Colon (tissue), 2 donors: ENCODE measurements at regions not wholly inside any gene's neighbourhood (a gene's known extent, or its start where the extent isn't known, plus 50 kb on each side); places are given as distances from the start of the nearest gene placed in this dataset.
"Not testable (repeated sequence)": the region's sequence is repeated elsewhere in the genome, so short reads cannot be mapped to it uniquely, and the experiment has no call there.

Experiments
- FAIRE-seq: peaks from 2 replicates; lab custom pipeline; 2012; peaks lifted over from hg19 to GRCh38; lab: Jason Lieb, UNC
- donor health status: control.
- donor health status: control.

- FAIRE-seq: no peak
These were observed 138.4 kb upstream of the IER5L start for GRCh38 chr9:129316281-129317030.

- no peak for FAIRE-seq
These were observed 135.4 kb upstream of the IER5L start for GRCh38 chr9:129313331-129313955.

GRCh38 chr9:129312251-129313122, 134.4 kb upstream of the IER5L start:
- FAIRE-seq: no peak

DNA sequence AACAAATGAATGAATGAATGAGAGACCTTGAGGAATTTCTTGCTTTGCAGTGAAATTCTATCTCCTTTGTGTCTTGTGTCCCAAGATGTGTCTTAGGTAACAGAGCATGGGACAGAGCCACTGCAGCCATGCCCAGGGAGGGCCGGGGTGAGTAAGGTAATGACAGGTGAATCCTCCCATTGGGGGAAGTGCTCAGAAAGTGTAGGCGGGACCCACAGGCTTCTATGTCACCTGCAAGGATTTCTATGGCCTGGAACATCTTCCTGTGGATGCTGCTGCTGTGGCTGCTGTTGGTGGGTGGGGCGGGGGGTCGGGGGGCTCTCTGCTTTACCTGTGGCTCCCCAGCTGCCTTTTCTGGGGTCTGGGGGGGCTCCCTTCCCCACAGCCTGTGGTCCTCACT, 133.6 kb upstream of the IER5L start:
- FAIRE-seq: no peak

DNA sequence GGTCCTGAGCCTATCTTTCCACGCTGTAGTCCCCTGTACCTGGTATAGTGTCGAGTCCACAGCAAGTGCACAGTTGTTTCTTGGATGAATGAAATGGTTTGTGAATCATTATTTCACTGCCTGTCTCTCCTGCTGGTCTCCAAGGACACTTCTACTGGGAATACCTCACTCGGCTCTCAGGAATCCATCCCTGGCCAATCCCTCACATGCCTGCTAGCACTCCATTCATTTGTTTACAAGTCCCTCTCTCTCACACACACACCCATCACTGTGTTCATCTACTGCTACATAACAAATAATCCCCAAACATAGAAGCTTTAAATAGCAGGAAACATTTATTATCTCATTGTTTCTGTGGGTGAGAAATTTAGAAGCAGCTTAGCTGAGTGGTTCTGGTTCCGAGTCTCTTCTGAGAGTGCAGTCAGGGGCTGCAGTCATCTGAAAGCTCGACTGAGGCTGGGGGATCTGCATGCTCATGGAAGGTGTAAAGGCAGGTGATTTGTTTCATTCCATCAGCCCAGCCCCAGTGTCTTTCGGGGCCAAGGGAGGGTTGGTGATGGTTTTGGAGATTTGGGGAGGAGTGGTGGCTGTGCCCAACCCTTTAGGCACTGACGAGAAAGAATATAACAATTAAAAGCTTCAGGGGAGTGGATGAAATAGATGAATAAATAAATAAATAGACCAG, 132.7 kb upstream of the IER5L start:
- FAIRE-seq: no peak

DNA sequence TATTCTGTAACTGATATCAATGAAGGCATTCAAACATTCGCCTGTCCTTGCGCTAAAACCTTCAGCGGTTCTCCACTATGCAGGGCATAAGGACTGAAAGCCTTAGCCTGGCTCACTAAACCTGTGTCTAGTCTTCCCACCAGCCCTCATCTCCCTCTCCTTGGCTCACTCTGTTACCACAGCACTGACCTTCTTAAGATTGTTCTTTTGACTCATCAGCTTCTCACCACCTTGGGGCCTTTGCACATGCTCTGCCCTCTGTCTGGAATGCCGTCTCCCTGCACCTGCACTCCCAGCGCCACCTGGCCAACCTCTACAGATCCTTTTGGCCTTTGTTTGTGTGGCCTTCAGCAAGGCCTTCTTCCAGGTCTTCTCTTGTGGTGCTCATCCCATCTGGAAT, 131.8 kb upstream of the IER5L start:
- FAIRE-seq: no peak

GRCh38 chr9:129309041-129309430, 131.0 kb upstream of the IER5L start:
- no peak for FAIRE-seq

DNA sequence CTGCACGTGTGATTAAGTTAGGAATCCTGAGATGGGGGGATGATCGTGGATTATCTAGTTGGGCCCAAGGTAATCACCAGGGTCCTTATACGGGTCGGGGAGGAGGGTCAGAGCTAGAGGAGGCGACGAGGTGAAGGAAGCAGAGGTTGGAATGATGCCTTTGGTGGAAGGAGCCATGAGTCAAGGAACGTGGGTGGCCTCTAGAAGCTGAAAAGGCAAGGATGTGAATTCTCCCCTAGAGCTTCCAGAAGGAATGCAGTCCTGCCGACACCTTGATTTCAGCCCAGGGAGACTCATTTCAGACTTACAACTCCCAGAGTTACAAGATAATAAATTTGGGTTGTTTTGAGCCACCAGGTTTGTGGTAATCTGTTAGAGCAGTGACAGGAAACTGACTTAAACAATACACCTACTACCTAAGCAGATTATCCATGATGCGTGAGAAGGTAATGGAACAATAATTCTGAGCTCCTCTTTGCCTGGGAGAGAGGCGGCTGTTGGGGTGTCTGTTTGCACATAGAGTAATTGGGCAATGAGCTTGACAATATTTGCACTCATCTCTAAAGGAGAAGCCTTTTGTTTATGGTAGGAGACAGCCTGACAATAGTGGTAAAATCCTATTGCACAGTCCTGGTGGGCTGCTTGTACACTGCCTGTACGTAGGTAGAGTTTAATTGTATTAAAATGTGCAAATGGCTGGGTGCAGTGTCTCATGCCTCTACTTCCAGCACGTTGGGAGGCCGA, 129.3 kb upstream of the IER5L start:
- no peak for FAIRE-seq

GRCh38 chr9:129306318-129306973, 128.4 kb upstream of the IER5L start:
- FAIRE-seq: no peak

GRCh38 chr9:129305246-129305645, 127.2 kb upstream of the IER5L start:
- no peak for FAIRE-seq

DNA sequence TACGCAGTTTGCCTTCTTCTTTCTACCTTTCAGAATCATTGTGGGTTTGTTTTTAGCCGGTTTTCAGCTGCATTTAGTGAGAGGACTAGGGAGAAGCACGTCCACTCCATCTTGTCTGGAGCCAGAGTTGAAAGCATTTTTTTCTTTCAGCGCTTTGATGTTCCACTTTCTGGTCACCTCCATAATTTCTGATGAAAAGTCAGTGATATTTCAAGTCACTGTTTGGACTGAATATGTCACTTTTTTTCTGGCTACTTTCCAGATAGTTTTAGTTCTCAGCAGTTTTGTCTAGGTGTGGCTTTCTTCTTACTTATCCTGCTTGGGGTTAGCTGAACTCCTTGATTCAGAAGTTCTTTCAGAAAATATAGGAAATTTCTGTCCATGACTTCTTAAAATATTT, 123.9 kb upstream of the IER5L start:
- FAIRE-seq: no peak

GRCh38 chr9:129296195-129296594, 118.1 kb upstream of the IER5L start:
- not testable (repeated sequence) for FAIRE-seq

DNA sequence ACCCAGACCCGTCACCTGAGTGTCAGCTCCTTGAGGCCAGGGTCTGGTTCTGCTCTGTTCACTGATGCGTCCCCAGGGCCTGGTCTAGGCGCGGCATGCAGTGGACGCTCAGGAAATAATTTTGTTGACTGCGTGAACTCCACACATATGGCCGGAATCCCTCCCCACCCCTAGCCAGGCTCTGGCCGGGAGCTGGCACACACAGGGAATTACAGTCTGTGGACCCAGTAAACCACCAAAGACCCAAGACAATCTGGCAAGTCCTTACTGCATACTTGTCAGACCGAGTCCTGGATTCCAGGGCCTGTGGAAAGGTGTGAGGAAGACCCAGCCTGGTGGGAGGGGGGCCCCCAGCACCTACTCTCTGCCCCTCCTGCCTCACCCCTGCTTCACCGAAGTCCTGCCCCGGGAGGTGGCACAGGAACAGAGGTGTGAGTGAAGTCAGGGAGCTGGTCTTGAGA, 113.0 kb upstream of the IER5L start:
- FAIRE-seq: no peak

- no peak for FAIRE-seq
These were observed 112.5 kb upstream of the IER5L start for GRCh38 chr9:129290606-129291005.

GRCh38 chr9:129289883-129290282, 111.8 kb upstream of the IER5L start:
- no peak for FAIRE-seq

- no peak for FAIRE-seq
These were observed 111.2 kb upstream of the IER5L start for GRCh38 chr9:129289131-129289731.

DNA sequence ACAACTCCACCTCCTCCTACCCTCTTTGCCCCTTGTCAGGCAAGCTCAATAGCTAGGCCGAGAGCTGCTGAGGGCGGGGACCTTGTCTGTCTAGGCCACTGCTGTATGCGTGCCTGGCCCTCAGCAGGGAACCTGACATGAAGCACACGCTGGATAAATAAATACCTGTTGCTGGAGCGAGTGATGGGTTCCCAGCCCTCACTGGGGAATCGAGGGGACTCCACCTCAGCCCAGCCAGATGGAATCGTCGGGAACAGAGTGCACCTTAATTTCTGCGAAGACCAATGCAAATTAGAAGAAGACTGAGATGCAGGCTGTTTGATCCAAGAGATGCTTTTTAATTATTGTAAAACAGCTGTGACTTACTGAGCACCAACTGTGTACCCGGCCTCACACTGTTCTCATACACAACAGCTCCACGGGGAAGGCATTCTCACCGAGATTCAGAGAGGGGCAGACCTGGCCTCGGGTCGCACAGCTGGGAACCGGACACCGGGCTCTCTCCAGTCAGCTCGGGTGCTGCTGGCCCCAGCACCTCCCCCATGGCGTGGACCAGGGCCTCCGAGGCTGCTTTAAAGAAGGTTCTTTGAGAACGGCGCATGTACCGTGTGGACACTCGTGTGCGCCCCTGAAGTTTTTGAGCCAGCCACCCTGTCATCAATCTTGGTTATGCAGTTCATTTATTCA, 109.7 kb upstream of the IER5L start:
- FAIRE-seq: no peak

DNA sequence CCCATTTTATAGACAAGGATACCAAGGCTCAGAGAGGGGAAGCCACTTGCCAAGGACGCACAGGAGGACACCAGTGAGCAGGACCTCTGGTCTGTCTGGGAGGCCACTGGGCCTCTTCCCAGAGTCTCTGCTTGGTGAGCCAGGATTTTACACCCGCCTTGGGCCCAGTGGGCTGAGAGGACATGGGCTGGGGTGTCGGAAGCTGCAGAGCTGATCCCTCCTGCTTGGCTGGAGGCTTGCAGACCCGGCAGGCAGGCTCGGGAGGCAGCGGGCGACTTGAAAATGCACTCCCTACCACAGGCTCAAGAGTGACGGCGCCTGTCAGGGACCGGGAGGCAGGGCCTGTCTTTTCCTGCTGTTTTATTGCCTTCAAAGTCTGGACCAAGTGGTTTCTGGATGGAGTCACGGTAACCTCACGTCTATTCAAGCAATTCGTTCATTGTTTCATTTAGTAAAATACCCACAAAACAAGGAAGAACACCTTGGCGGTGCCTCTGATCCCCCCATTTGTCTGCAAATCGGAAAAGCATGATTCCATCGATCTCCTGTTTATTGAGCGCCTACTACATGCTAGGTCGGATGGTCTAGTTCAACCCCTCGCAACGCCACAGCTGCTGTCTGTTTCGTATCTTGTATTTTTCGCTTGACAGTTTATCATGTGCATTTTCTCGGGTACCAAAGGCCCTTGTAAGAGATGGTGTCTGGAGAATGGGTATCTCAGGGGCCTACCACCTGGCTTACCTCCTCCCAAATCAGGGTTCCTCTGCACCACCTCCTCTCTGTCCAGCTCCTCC, 108.1 kb upstream of the IER5L start:
- FAIRE-seq: no peak

DNA sequence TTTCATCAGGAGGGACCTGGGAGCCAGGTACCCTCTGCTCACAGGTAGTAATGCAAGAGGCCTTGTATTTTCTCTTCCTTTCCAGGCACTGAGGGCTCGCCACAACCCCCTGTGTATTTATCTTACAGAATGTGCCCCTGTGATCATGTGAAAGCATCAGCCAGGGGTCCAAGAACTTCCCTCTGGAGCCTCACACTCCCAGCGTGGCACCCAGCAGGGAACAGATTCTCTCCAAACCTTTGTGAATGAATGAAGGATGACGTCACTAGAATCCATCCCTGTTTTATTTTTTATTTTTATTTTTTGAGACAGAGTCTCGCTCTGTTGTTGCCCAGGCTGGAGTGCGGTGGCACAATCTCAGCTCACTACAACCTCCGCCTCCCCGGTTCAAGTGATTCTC, 107.3 kb upstream of the IER5L start:
- no peak for FAIRE-seq
